SK-N-SH treated with all-trans-retinoic acid at 6 μM for 48 hours (cell line): ENCODE measurements at regions not wholly inside any gene's neighbourhood (a gene's known extent, or its start where the extent isn't known, plus 50 kb on each side); places are given as distances from the start of the nearest gene placed in this dataset.

Source experiments
- ARNTL ChIP-seq: fragments of 450-650 bp; formaldehyde crosslinking; IDR thresholded peaks from 2 replicates; pipeline ENCODE4 v1.5.0; 2020; ENCODE audit warnings: low read depth, mild to moderate bottlenecking, moderate library complexity, borderline replicate concordance
- ISL1 ChIP-seq: fragments of 250-450 bp; sonication (Bioruptor Pico); IDR thresholded peaks from 2 replicates; pipeline ENCODE4 v2.1.2; 2022; ENCODE audit warnings: mild to moderate bottlenecking, moderate library complexity
- OSR1 ChIP-seq: fragments of 250-450 bp; sonication (Bioruptor Pico); IDR thresholded peaks from 2 replicates; pipeline ENCODE4 v1.8.0; 2022; ENCODE audit warnings: moderate library complexity, mild to moderate bottlenecking, inconsistent platforms
- PATZ1 ChIP-seq: fragments of 250-450 bp; sonication (Bioruptor Pico); IDR thresholded peaks from 2 replicates; pipeline ENCODE4 v1.8.0; 2020; ENCODE audit warnings: mild to moderate bottlenecking, moderate library complexity, borderline replicate concordance
- PPARA ChIP-seq: fragments of 250-450 bp; sonication (Bioruptor Pico); IDR thresholded peaks from 2 replicates; pipeline ENCODE4 v1.5.0; 2020; ENCODE audit warnings: mild to moderate bottlenecking, borderline replicate concordance
- RARB ChIP-seq: fragments of 250-450 bp; sonication (Bioruptor Pico); IDR thresholded peaks from 2 replicates; pipeline ENCODE4 v1.8.0; 2021; ENCODE audit warnings: mild to moderate bottlenecking, moderate library complexity
- TCF4 ChIP-seq: fragments of 250-450 bp; sonication (Bioruptor Pico); IDR thresholded peaks from 2 replicates; pipeline ENCODE4 v1.8.0; 2021; ENCODE audit warnings: mild to moderate bottlenecking, moderate library complexity, borderline replicate concordance
- TOX ChIP-seq: fragments of 250-450 bp; sonication (Bioruptor Pico); IDR thresholded peaks from 2 replicates; pipeline ENCODE4 v1.8.0; 2021; ENCODE audit warnings: mild to moderate bottlenecking, moderate library complexity, borderline replicate concordance
- ZC3H10 ChIP-seq: fragments of 250-450 bp; sonication (Bioruptor Pico); IDR thresholded peaks from 2 replicates; pipeline ENCODE4 v1.5.1; 2021; ENCODE audit warnings: mild to moderate bottlenecking, moderate library complexity
- ZFP3 ChIP-seq: fragments of 250-450 bp; sonication (Bioruptor Pico); IDR thresholded peaks from 2 replicates; pipeline ENCODE4 v1.5.0; 2020; ENCODE audit warnings: mild to moderate bottlenecking, moderate library complexity
- ZNF70 ChIP-seq: fragments of 450-650 bp; formaldehyde crosslinking; IDR thresholded peaks from 2 replicates; pipeline ENCODE4 v1.5.0; 2020; ENCODE audit warnings: mild to moderate bottlenecking, moderate library complexity

- TF ChIP-seq ZC3H10 (CRISPR knock-in tag) (no peak), RARB (CRISPR knock-in tag) (no peak), TOX (no peak), PPARA (CRISPR knock-in tag) (no peak), PATZ1 (CRISPR knock-in tag) (no peak), ZNF70 (no peak), ISL1 (CRISPR knock-in tag) (no peak), TCF4 (CRISPR knock-in tag) (no peak), OSR1 (CRISPR knock-in tag) (no peak), ZFP3 (CRISPR knock-in tag) (no peak), ARNTL (no peak)
Measured at GRCh38 chrX:99820197-99820596, 589.9 kb downstream of the PCDH19 start.
